ENCODE measurements at regions not wholly inside any gene's neighbourhood (a gene's known extent, or its start where the extent isn't known, plus 50 kb on each side); places are given as distances from the start of the nearest gene placed in this dataset.

DNA sequence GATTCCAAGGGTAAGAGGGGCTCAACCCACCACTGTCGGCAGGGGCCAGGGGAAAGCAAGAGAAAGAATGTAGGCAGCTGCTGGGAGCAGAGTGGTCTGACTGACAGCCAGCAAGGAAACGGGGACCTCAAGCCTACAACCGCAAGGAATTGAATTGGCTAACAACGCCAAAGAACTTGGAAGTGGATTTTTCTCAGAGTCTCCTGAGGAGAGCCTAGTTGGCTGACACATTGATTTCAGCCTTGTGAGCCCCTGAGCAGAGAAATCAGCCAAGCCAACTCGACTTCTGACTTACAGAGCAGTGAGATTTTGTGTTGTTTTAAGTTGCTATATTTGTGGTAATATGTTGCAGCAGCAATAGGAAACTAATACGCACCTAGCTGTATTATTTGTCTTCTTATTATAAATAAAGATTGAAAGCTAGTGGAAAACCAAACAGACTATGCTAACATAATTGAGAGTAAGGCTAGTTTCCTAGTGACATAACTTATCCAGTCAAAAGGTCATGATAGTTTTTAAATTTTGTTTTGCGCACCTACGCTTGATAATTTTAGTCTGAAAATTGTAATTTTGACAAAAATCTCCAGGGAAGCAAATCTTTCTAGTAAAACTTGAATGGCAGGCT, 145.8 kb upstream of the HCCS start:
- CTCF ChIA-PET, result no interaction called here
- POLR2A ChIA-PET, result no interaction called here
- H3K36me3 ChIP-seq (ENCODE audit: control insufficient read depth, insufficient read depth, low read length), result no peaks in the 10 kb centered on the region
- TF ChIP-seq, protein P1, sequence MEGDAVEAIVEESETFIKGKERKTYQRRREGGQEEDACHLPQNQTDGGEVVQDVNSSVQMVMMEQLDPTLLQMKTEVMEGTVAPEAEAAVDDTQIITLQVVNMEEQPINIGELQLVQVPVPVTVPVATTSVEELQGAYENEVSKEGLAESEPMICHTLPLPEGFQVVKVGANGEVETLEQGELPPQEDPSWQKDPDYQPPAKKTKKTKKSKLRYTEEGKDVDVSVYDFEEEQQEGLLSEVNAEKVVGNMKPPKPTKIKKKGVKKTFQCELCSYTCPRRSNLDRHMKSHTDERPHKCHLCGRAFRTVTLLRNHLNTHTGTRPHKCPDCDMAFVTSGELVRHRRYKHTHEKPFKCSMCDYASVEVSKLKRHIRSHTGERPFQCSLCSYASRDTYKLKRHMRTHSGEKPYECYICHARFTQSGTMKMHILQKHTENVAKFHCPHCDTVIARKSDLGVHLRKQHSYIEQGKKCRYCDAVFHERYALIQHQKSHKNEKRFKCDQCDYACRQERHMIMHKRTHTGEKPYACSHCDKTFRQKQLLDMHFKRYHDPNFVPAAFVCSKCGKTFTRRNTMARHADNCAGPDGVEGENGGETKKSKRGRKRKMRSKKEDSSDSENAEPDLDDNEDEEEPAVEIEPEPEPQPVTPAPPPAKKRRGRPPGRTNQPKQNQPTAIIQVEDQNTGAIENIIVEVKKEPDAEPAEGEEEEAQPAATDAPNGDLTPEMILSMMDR (IDR thresholded peaks at IDR 0.05; ENCODE audit: insufficient read depth, low read depth, low read length), result no peak
- no peak overlapping the region for H3K4me3 ChIP-seq (ENCODE audit: low read depth, low read length)
- H3K27me3 ChIP-seq (ENCODE audit: control insufficient read depth, insufficient read depth, low read length), result no peaks in the 10 kb centered on the region
- no peak for DNase-seq (ENCODE audit: low read depth)

DNA sequence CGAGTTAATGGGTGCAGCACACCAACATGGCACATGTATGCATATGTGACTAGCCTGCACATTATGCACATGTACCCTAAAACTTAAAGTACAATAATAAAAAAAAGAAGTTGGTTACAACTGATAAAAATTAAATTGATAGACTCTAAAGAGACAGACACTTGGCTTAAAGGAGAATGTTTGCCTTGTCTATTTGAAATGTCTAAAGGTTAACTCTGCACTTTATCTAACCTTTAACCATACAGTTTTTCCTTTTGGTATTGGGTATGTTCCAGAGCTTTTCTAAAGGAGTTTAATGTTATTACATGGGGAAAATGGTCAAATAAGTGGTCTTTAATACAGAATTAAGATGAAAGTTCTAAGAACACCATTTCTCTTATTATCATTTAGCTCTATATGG, 145.1 kb upstream of the HCCS start:
- DNase-seq (ENCODE audit: low read depth), result no peak
- TF ChIP-seq, protein P1 (IDR thresholded peaks at IDR 0.05; ENCODE audit: insufficient read depth, low read depth, low read length), result no peak
- POLR2A ChIA-PET, result no interaction called here
- H3K36me3 ChIP-seq (ENCODE audit: control insufficient read depth, insufficient read depth, low read length), result no peaks in the 10 kb centered on the region
- CTCF ChIA-PET, result no interaction called here
- H3K4me3 ChIP-seq (ENCODE audit: low read depth, low read length), result no peak overlapping the region
- no peaks in the 10 kb centered on the region for H3K27me3 ChIP-seq (ENCODE audit: control insufficient read depth, insufficient read depth, low read length)

DNA sequence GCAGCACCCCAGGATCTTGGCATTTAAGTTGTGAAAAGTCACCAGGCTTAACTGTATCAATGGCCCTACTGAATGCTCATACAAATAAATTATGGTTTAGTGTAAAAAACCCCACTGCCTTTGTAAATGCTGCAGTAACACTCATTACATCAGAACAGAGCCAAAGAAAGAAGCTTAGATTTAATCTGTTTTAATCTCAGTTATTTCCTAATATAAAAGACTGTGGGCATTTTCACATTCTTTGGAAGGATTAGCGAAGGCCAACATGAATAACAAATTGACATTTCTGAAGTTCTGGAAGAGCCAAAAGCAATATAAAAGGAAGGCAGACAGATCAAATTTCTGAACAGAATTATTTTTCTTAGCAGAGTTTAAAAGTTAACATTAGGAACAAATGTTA, 140.0 kb upstream of the HCCS start:
- Histone ChIP-seq H3K36me3 (ENCODE audit: control insufficient read depth, insufficient read depth, low read length) (no peaks in the 10 kb centered on the region), H3K4me3 (ENCODE audit: low read depth, low read length) (no peak overlapping the region), H3K27me3 (ENCODE audit: control insufficient read depth, insufficient read depth, low read length) (no peaks in the 10 kb centered on the region)
- POLR2A ChIA-PET, result no interaction called here
- TF ChIP-seq, protein P1 (IDR thresholded peaks at IDR 0.05; ENCODE audit: insufficient read depth, low read depth, low read length), result no peak
- CTCF ChIA-PET, result no interaction called here
- DNase-seq (ENCODE audit: low read depth), result no peak

DNA sequence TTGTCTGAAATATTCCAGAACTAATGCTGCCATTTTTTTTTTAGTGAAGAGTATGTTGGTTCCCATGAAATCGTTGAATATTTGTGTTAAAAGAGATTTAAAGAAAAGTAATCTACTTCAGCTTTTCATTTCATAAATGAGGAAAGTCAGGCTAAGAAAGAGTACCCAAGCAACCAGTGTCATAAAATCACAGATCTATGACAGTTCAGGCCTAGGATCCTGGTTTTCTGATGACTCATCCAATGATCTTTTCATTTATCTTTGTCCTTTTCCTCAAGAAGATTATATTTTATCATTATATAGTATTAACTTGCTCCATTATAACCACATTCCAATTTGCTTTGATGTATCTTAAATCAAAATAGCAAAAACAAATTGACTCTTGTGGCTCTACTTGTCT, 139.4 kb upstream of the HCCS start:
- Histone ChIP-seq H3K4me3 (ENCODE audit: low read depth, low read length) (no peak overlapping the region), H3K36me3 (ENCODE audit: control insufficient read depth, insufficient read depth, low read length) (no peaks in the 10 kb centered on the region), H3K27me3 (ENCODE audit: control insufficient read depth, insufficient read depth, low read length) (no peaks in the 10 kb centered on the region)
- CTCF ChIA-PET, result no interaction called here
- no peak for DNase-seq (ENCODE audit: low read depth)
- POLR2A ChIA-PET, result no interaction called here
- TF ChIP-seq, protein P1 (IDR thresholded peaks at IDR 0.05; ENCODE audit: insufficient read depth, low read depth, low read length), result no peak

DNA sequence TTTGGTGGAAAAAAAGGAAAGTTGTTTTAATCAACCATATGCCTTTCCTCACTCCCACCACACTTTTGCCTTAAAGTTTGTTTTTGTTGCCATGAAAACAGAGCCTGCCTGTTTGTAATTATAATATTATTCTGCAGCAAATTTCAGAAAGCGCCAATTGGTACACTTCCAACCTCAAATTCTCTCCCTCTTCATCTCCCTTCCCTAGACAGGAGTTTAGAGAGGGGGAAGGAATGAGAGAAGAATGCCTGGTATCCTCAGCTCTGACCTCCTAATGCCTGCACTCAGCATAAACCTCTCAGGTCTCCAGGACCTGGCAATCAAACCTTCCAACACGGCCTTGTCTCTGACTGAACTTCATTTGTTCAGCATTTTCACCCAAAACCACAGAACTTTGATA, 138.4 kb upstream of the HCCS start:
- POLR2A ChIA-PET, result no interaction called here
- CTCF ChIA-PET, result interaction anchor here (0.8 kb wide), 1 partner anchor 114 kb away, joined by 3 read pairs; no protein-coding TSS in a partner anchor
- TF ChIP-seq, protein P1 (IDR thresholded peaks at IDR 0.05; ENCODE audit: insufficient read depth, low read depth, low read length), result no peak
- no peaks in the 10 kb centered on the region for H3K36me3 ChIP-seq (ENCODE audit: control insufficient read depth, insufficient read depth, low read length)
- H3K4me3 ChIP-seq (ENCODE audit: low read depth, low read length), result no peak overlapping the region
- H3K27me3 ChIP-seq (ENCODE audit: control insufficient read depth, insufficient read depth, low read length), result no peaks in the 10 kb centered on the region
- DNase-seq (ENCODE audit: low read depth), result no peak
